ENCODE measurements at regions not wholly inside any gene's neighbourhood (a gene's known extent, or its start where the extent isn't known, plus 50 kb on each side); places are given as distances from the start of the nearest gene placed in this dataset.

- no peak for DNase-seq
- H3K4me1 ChIP-seq = no peaks in the 10 kb centered on the region
- no peaks in the 10 kb centered on the region for H3K36me3 ChIP-seq
- no peak for TF ChIP-seq CTCF (IDR thresholded peaks at IDR 0.05)
- TF ChIP-seq POLR2A (IDR thresholded peaks at IDR 0.05) = no peak
- H3K4me3 ChIP-seq = no peak overlapping the region
- no peak overlapping the region for H3K27ac ChIP-seq
- no peaks in the 10 kb centered on the region for H3K27me3 ChIP-seq
- H3K9me3 ChIP-seq = no peaks in the 10 kb centered on the region
Measured at GRCh38 chr12:131494216-131494615, 216.7 kb upstream of the SFSWAP start.

- Histone ChIP-seq H3K9me3 (no peaks in the 10 kb centered on the region), H3K4me3 (no peak overlapping the region), H3K4me1 (no peaks in the 10 kb centered on the region), H3K27me3 (no peaks in the 10 kb centered on the region), H3K27ac (no peak overlapping the region), H3K36me3 (no peaks in the 10 kb centered on the region)
- TF ChIP-seq POLR2A (IDR thresholded peaks at IDR 0.05) (no peak), CTCF (IDR thresholded peaks at IDR 0.05) (no peak)
- DNase-seq = no peak
Measured at GRCh38 chr12:131494741-131495524, 216.0 kb upstream of the SFSWAP start.

- Histone ChIP-seq H3K9me3 (no peaks in the 10 kb centered on the region), H3K36me3 (no peaks in the 10 kb centered on the region), H3K27ac (no peak overlapping the region), H3K4me3 (no peak overlapping the region), H3K27me3 (no peaks in the 10 kb centered on the region), H3K4me1 (no peaks in the 10 kb centered on the region)
- TF ChIP-seq CTCF (IDR thresholded peaks at IDR 0.05) (no peak), POLR2A (IDR thresholded peaks at IDR 0.05) (no peak)
- DNase-seq = no peak
Measured at GRCh38 chr12:131497966-131498365, 212.9 kb upstream of the SFSWAP start.

GRCh38 chr12:131499160-131499863 lies 211.6 kb upstream of the SFSWAP start:
- TF ChIP-seq CTCF (IDR thresholded peaks at IDR 0.05) = no peak
- TF ChIP-seq POLR2A (IDR thresholded peaks at IDR 0.05) = no peak
- no peak for DNase-seq
- no peaks in the 10 kb centered on the region for H3K36me3 ChIP-seq

GRCh38 chr12:131499864-131500190 lies 211.1 kb upstream of the SFSWAP start:
- no peak overlapping the region for H3K27ac ChIP-seq
- no peaks in the 10 kb centered on the region for H3K36me3 ChIP-seq
- H3K4me3 ChIP-seq = no peak overlapping the region
- no peaks in the 10 kb centered on the region for H3K27me3 ChIP-seq
- DNase-seq = no peak
- TF ChIP-seq POLR2A (IDR thresholded peaks at IDR 0.05) (no peak), CTCF (IDR thresholded peaks at IDR 0.05) (no peak)
- no peaks in the 10 kb centered on the region for H3K9me3 ChIP-seq
- no peaks in the 10 kb centered on the region for H3K4me1 ChIP-seq

More at GRCh38 chr12:131499160-131499863, 211.6 kb upstream of the SFSWAP start:
- H3K27me3 ChIP-seq = no peaks in the 10 kb centered on the region
- no peaks in the 10 kb centered on the region for H3K9me3 ChIP-seq
- H3K27ac ChIP-seq = no peak overlapping the region
- H3K4me3 ChIP-seq = no peak overlapping the region
- no peaks in the 10 kb centered on the region for H3K4me1 ChIP-seq
